ENCODE measurements at regions not wholly inside any gene's neighbourhood (a gene's known extent, or its start where the extent isn't known, plus 50 kb on each side); places are given as distances from the start of the nearest gene placed in this dataset.

DNA sequence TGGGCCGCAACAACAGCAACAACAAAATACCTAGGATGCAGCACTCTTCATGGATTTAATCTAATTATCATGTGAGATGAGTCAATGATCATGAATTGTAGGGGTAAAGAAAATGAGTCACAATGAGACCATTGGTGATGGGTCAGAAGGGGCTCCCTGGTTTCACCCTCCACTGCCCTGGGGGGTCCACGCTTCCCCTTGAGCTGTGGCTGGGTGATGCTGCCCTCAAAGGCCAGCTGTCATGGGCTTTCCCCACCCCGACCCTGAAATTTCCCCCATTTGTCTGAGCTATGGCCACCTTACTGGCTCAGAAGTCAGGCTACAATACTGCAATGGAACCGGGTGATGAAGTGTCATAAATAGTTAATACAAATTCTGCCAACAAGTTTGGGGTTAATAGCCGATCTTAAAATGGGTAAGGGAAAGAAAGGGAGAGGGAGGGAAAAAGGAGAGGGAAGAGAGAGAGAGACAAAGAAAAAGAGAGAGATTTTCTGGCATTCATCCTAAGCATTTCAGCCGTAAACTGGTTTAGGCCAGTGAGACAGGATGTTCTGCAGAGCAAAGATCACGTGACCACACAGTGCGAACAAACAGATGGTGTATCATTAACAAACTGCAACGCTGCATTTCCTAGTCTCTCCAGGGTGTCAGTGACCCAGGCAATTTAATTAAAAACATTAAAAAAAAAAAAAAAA lies 143.4 kb upstream of the ERRFI1 start:
- no peaks in the 10 kb centered on the region for H3K9me3 Mint-ChIP-seq
- peaks cover 2% of the 10 kb centered on the region for H3K36me3 Mint-ChIP-seq (ENCODE audit: low read depth)
- intact Hi-C loops (cut with micrococcal nuclease): loop anchor here (2.0 kb wide), 1 partner anchor 17 kb away; no protein-coding TSS in a partner anchor
- peaks cover 30% of the 10 kb centered on the region for H3K4me1 Mint-ChIP-seq (ENCODE audit: low read depth)
- peak; percentile 45 for DNase-seq (ENCODE audit: low spot score)
- peak overlapping the region; percentile 92 for H3K27ac Mint-ChIP-seq
- H3K27me3 Mint-ChIP-seq (ENCODE audit: low read depth): no peaks in the 10 kb centered on the region
- H3K4me3 Mint-ChIP-seq (ENCODE audit: low read depth): peak overlapping the region; percentile 10

DNA sequence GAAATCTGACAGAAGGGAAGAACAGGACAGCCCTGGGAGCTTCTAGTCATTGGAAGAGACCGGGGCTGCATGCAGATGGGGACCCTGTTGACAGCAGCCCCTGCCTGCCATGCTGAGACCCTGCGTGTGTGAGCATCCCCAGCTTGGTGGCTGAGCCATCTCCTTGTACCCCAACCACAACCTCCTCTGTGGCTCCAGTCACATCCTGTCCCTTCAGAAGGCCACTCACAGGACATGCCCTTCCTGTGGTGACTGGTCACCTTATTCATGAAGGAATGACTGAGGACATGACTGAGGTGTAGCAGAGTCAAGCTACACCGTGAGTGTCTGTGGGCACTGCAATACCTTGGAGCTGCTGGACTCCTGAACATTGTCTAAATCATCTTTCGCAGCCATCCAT lies 141.8 kb upstream of the ERRFI1 start:
- no peak overlapping the region for H3K4me3 Mint-ChIP-seq (ENCODE audit: low read depth)
- no peak for DNase-seq (ENCODE audit: low spot score)
- no peaks in the 10 kb centered on the region for H3K27me3 Mint-ChIP-seq (ENCODE audit: low read depth)
- peaks cover 2% of the 10 kb centered on the region for H3K36me3 Mint-ChIP-seq (ENCODE audit: low read depth)
- intact Hi-C loops (cut with micrococcal nuclease): loop anchor here (2.0 kb wide), 1 partner anchor 15 kb away; no protein-coding TSS in a partner anchor
- H3K27ac Mint-ChIP-seq: peak overlapping the region; percentile 71
- H3K9me3 Mint-ChIP-seq: no peaks in the 10 kb centered on the region
- peaks cover 30% of the 10 kb centered on the region for H3K4me1 Mint-ChIP-seq (ENCODE audit: low read depth)

DNA sequence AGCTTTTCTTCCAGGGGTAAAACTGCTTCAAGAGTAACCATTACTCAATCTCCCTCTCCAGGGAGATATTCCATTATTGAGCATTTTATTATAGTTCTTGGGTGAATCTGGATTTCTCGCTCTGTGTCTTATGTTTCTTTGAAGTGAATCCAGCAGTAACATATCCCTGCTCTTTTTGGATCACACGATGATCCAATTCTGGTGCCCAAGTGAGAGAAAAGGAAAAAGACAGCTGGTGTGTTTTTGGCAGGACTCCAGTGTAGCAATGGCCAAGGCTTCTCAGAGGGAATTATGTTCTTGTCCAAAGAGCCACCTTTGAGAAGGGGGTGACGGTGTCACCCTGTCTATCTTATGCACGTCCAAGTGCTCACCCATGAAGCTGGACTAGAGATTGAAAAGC lies 140.3 kb upstream of the ERRFI1 start:
- Mint-ChIP-seq H3K9me3 (no peaks in the 10 kb centered on the region), H3K27ac (no peak overlapping the region), H3K4me3 (ENCODE audit: low read depth) (no peak overlapping the region), H3K27me3 (ENCODE audit: low read depth) (no peaks in the 10 kb centered on the region), H3K4me1 (ENCODE audit: low read depth) (peaks cover 29% of the 10 kb centered on the region), H3K36me3 (ENCODE audit: low read depth) (peaks cover 2% of the 10 kb centered on the region)
- intact Hi-C loops (cut with micrococcal nuclease): no loop called here
- no peak for DNase-seq (ENCODE audit: low spot score)

DNA sequence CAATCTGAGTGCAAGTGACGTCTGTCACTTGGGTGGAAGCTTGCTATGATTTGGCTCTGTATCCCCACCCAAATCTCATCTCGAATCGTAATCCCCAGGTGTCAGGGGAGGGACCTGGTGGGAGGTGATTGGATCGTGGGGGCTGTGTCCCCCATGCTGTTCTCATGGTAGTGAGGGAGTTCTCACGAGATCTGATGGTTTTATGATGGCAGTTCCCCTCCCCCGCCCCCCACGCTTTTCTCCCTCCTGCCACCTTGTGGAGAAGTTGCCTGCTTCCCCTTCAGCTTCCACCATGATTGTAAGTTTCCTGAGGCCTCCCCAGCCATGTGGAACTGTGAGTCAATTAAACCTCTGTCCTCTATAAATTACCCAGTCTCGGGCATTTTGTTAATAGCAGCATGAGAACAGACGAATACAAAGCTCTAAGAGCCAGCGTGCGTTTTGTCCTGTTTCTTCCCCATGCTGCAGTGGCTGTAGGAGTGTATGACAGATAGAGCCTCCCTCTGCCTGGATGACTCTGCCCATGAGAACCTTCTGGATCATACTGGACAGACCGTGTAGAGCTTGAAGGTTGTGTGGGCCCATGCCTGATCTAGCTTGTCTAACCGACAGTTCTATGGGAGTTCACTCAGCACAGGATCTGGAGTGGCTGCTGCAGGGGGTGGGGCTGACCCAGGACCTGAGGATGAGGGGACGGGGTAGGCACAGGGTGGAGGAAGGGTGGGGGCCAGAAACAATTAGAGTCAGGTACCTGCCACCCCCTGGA lies 139.7 kb upstream of the ERRFI1 start:
- peaks cover 29% of the 10 kb centered on the region for H3K4me1 Mint-ChIP-seq (ENCODE audit: low read depth)
- H3K36me3 Mint-ChIP-seq (ENCODE audit: low read depth): peaks cover 2% of the 10 kb centered on the region
- H3K4me3 Mint-ChIP-seq (ENCODE audit: low read depth): no peak overlapping the region
- intact Hi-C loops (cut with micrococcal nuclease): no loop called here
- DNase-seq (ENCODE audit: low spot score): no peak
- no peaks in the 10 kb centered on the region for H3K27me3 Mint-ChIP-seq (ENCODE audit: low read depth)
- H3K27ac Mint-ChIP-seq: no peak overlapping the region
- H3K9me3 Mint-ChIP-seq: no peaks in the 10 kb centered on the region

DNA sequence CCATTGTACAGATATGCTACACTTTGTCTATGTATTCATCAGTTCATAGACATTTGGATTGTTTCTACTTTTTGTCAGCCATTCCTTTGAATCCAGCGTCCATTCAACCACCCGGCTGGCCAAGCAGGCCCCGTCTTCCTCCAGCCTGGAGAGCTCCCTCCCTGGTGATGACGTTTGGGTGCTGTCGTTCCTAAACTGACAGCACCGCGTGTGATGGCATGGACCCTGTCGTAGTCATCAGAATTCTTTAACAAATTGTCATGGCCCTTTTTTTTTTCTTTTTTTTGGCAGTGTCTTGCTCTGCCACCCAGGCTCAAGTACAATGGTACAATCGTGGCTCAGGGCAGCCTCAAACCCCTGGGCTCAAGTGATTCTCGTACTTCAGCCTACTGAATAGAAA lies 138.6 kb upstream of the ERRFI1 start:
- Mint-ChIP-seq H3K4me1 (ENCODE audit: low read depth) (peaks cover 24% of the 10 kb centered on the region), H3K4me3 (ENCODE audit: low read depth) (no peak overlapping the region), H3K27me3 (ENCODE audit: low read depth) (no peaks in the 10 kb centered on the region), H3K36me3 (ENCODE audit: low read depth) (peaks cover 2% of the 10 kb centered on the region), H3K27ac (no peak overlapping the region), H3K9me3 (no peaks in the 10 kb centered on the region)
- no peak for DNase-seq (ENCODE audit: low spot score)
- intact Hi-C loops (cut with micrococcal nuclease): no loop called here

DNA sequence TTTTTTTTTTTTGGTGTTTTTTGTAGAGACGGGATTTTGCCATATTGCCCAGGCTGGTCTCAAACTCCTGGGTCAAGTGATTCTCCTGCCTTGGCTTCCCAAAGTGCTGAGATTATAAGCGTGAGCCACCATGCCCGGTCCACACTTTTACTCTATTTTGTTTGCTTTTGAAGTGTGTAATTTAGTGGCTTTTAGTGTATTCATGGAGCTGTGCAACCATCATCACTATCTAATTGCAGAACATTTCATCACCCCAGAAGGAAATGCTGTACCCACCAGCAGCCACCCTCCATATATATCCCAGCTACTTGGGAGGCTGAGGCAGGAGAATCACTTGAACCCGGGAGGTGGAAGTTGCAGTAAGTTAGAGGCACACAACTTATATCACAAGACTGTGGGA lies 136.9 kb upstream of the ERRFI1 start:
- peaks cover under 1% of the 10 kb centered on the region for H3K36me3 Mint-ChIP-seq (ENCODE audit: low read depth)
- H3K9me3 Mint-ChIP-seq: no peaks in the 10 kb centered on the region
- no peak overlapping the region for H3K4me3 Mint-ChIP-seq (ENCODE audit: low read depth)
- no peak for DNase-seq (ENCODE audit: low spot score)
- intact Hi-C loops (cut with micrococcal nuclease): no loop called here
- H3K27me3 Mint-ChIP-seq (ENCODE audit: low read depth): no peaks in the 10 kb centered on the region
- peaks cover 19% of the 10 kb centered on the region for H3K4me1 Mint-ChIP-seq (ENCODE audit: low read depth)
- no peak overlapping the region for H3K27ac Mint-ChIP-seq

DNA sequence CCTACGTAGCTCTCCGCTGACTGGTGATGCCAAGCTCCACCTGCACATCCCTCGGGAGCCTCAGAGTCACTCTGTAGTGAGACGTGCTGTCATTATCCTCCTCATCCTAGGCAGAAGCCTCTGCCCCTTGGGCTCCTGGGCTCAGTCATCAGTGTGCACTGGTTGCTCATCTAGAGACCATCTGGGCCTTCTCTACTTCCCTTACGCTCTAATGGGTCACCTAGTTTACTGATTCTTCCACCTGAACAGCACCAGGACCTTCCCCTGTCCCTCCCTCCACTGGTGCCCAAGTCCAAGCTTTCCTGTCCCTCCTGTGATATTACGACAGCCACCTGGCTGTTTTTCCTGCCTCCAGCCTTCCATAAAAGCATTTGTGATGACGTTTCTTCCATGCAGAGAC lies 136.1 kb upstream of the ERRFI1 start:
- intact Hi-C loops (cut with micrococcal nuclease): no loop called here
- no peak overlapping the region for H3K27ac Mint-ChIP-seq
- no peaks in the 10 kb centered on the region for H3K27me3 Mint-ChIP-seq (ENCODE audit: low read depth)
- no peaks in the 10 kb centered on the region for H3K36me3 Mint-ChIP-seq (ENCODE audit: low read depth)
- H3K4me3 Mint-ChIP-seq (ENCODE audit: low read depth): no peak overlapping the region
- H3K4me1 Mint-ChIP-seq (ENCODE audit: low read depth): peaks cover 14% of the 10 kb centered on the region
- no peaks in the 10 kb centered on the region for H3K9me3 Mint-ChIP-seq
- no peak for DNase-seq (ENCODE audit: low spot score)

DNA sequence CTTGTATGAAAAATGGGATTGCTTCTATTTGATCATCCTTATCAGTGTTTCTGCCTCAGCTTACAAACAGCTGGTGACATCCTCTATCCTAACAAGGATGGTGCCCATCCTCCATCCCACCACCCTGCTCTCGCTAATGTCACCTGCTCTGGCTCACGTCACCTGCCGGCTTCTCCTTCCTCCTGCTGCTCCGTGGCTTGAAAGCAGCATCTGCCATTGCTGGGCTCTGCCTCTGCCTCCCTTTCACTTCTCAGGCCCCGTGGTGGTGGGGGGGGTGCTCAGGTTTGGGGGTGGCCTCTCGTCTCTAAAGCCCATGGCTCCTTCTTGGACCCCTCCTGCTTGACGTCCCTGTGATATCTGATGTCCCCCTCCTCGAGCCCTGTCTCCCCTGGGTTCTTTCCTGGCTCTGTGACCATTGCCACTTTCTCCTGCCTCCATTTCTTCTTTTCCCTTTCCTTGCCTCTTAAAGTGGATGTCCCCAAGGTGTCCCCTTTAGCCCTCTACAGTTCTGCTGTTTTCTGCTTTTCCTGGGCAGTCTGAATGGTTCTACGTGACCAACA lies 135.5 kb upstream of the ERRFI1 start:
- intact Hi-C loops (cut with micrococcal nuclease): no loop called here
- no peaks in the 10 kb centered on the region for H3K9me3 Mint-ChIP-seq
- H3K36me3 Mint-ChIP-seq (ENCODE audit: low read depth): no peaks in the 10 kb centered on the region
- no peak overlapping the region for H3K4me3 Mint-ChIP-seq (ENCODE audit: low read depth)
- H3K4me1 Mint-ChIP-seq (ENCODE audit: low read depth): peaks cover 10% of the 10 kb centered on the region
- no peaks in the 10 kb centered on the region for H3K27me3 Mint-ChIP-seq (ENCODE audit: low read depth)
- no peak for DNase-seq (ENCODE audit: low spot score)
- no peak overlapping the region for H3K27ac Mint-ChIP-seq

DNA sequence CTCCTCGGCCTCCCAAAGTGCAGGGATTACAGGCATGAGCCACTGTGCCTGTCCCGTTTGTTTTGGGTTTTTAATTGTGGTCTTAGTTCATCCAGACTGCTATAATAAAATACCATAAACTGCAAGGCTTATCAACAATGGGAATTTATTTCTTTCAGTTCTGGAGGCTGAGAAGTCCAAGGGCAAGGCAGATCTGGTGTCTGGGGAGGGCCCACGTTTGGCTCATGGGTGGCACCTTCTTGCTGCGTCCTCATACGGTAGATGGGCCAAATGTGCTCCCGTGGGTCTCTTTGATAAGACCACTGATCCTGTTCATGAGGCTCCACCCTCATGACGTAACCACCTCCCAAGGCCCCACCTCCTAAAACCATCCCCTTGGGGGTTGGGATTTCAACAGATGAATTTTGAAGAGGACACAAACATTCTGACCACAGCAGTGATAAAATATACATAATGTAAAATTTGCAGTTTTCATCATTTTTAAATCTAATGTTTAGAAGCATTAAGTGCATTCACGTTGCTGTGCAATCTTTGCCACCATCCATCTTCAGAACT lies 133.4 kb upstream of the ERRFI1 start:
- peaks cover 4% of the 10 kb centered on the region for H3K4me1 Mint-ChIP-seq (ENCODE audit: low read depth)
- intact Hi-C loops (cut with micrococcal nuclease): no loop called here
- H3K9me3 Mint-ChIP-seq: no peaks in the 10 kb centered on the region
- H3K36me3 Mint-ChIP-seq (ENCODE audit: low read depth): peaks cover 3% of the 10 kb centered on the region
- peaks cover 2% of the 10 kb centered on the region for H3K27me3 Mint-ChIP-seq (ENCODE audit: low read depth)
- H3K4me3 Mint-ChIP-seq (ENCODE audit: low read depth): no peak overlapping the region
- no peak for DNase-seq (ENCODE audit: low spot score)
- no peak overlapping the region for H3K27ac Mint-ChIP-seq

DNA sequence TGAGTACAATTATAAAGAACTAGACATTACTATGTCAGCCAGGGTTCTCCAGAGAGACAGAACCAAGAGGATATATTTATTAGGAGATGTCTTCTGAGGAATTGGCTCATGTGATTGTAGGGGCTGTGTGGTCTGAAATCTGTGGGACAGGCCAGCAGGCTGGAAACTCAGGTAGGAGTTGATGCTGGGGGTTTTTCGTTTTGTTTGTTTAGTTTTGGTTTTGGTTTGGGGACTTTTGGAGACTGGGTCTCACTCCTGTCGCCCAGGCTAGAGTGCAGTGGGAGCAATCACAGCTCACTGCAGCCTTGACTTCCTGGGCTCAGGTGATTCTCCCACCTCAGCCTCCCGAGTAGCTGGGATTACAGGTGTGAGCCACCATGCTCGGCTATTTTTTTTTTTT lies 132.9 kb upstream of the ERRFI1 start:
- H3K27me3 Mint-ChIP-seq (ENCODE audit: low read depth): peaks cover 2% of the 10 kb centered on the region
- H3K9me3 Mint-ChIP-seq: no peaks in the 10 kb centered on the region
- intact Hi-C loops (cut with micrococcal nuclease): no loop called here
- no peak overlapping the region for H3K27ac Mint-ChIP-seq
- H3K36me3 Mint-ChIP-seq (ENCODE audit: low read depth): peaks cover 3% of the 10 kb centered on the region
- H3K4me3 Mint-ChIP-seq (ENCODE audit: low read depth): no peak overlapping the region
- peaks cover 4% of the 10 kb centered on the region for H3K4me1 Mint-ChIP-seq (ENCODE audit: low read depth)
- DNase-seq (ENCODE audit: low spot score): no peak

DNA sequence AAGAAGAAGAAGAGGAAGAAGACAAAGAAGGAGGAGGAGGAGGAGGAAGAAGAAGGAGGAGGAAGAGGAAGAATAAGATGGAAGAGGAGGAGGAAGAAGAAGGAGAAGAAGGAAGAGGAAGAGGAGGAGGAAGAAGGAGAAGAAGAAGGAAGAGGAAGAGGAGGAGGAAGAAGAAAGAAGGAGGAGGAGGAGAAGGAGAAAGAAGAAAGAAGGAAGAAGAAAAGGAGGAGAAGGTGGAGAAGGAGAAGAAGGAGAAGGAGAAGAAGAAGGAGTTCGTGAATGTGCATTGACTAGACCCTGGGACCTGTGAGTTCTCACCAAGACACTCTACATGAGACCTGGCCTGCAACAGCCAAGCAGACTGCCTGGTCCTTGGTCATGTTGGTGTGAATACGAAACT lies 131.7 kb upstream of the ERRFI1 start:
- H3K27me3 Mint-ChIP-seq (ENCODE audit: low read depth): peaks cover 2% of the 10 kb centered on the region

DNA sequence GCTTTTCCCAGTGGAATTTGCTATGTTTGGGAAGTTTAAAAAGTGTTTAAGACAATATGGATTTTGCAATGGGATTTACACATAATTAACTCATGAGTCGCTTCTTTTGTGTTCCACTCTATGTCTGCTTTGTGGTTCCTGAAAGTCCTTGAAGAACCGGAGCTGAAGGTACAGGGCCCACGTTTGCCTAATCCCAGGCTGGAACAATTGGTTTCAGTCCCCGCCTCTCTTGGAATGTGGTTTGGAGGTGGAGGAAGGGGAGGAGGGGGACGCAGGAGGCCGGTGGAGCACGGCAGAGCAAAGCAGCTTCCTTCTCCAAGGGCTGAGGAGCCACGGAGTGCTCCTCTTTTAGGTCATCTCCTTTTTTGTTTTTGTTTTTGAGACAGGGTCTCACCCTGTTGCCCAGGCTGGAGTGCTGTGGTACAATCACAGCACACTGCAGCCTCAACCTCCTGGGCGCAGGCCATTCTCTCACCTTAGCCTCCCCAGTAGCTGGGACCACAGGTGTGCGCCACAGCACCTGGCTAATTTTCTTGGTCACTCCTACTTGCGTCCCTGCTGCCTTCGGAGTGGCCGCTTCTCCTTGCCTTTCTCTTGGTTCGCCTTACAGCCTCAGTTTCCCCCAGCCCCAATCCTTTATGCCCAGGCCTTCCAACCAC lies 129.5 kb upstream of the ERRFI1 start:
- peaks cover 7% of the 10 kb centered on the region for H3K36me3 Mint-ChIP-seq (ENCODE audit: low read depth)
- no peak overlapping the region for H3K4me3 Mint-ChIP-seq (ENCODE audit: low read depth)
- peaks cover 11% of the 10 kb centered on the region for H3K9me3 Mint-ChIP-seq
- no peak for DNase-seq (ENCODE audit: low spot score)
- intact Hi-C loops (cut with micrococcal nuclease): no loop called here
- peaks cover 32% of the 10 kb centered on the region for H3K4me1 Mint-ChIP-seq (ENCODE audit: low read depth)
- no peak overlapping the region for H3K27ac Mint-ChIP-seq
- peaks cover 2% of the 10 kb centered on the region for H3K27me3 Mint-ChIP-seq (ENCODE audit: low read depth)

More for the DNA sequence above, 131.7 kb upstream of the ERRFI1 start:
- peaks cover 11% of the 10 kb centered on the region for H3K9me3 Mint-ChIP-seq
- peaks cover 14% of the 10 kb centered on the region for H3K4me1 Mint-ChIP-seq (ENCODE audit: low read depth)
- DNase-seq (ENCODE audit: low spot score): no peak
- H3K36me3 Mint-ChIP-seq (ENCODE audit: low read depth): peaks cover 7% of the 10 kb centered on the region
- no peak overlapping the region for H3K4me3 Mint-ChIP-seq (ENCODE audit: low read depth)
- no peak overlapping the region for H3K27ac Mint-ChIP-seq
- intact Hi-C loops (cut with micrococcal nuclease): no loop called here
